ENCODE measurements at regions not wholly inside any gene's neighbourhood (a gene's known extent, or its start where the extent isn't known, plus 50 kb on each side); places are given as distances from the start of the nearest gene placed in this dataset.

GRCh38 chr1:184888505-184888904, 85.8 kb downstream of the NIBAN1 start:
- CTCF ChIA-PET, result no interaction called here
- DNase-seq (ENCODE audit: extremely low spot score), result no peak
- POLR2A ChIA-PET, result no interaction called here
- no peak for TF ChIP-seq ELF4 (IDR thresholded peaks at IDR 0.05)
- no peak for TF ChIP-seq NFRKB (IDR thresholded peaks at IDR 0.05)
- TF ChIP-seq FOXA1 (IDR thresholded peaks at IDR 0.05), result no peak
- no peak for TF ChIP-seq CTBP1 (IDR thresholded peaks at IDR 0.05; ENCODE audit: borderline replicate concordance)
- TF ChIP-seq TARDBP (IDR thresholded peaks at IDR 0.05), result no peak
- TF ChIP-seq BHLHE40 (IDR thresholded peaks at IDR 0.05; ENCODE audit: borderline replicate concordance), result no peak
- TF ChIP-seq ARNT (IDR thresholded peaks at IDR 0.05), result no peak
- no peak for TF ChIP-seq L3MBTL2 (conservative IDR thresholded peaks at IDR 0.05)
- no peak for TF ChIP-seq FOXM1 (IDR thresholded peaks at IDR 0.05; ENCODE audit: borderline replicate concordance)
- TF ChIP-seq LEF1 (IDR thresholded peaks at IDR 0.05; ENCODE audit: borderline replicate concordance), result no peak
- TF ChIP-seq PKNOX1 (IDR thresholded peaks at IDR 0.05), result no peak
- no peak for TF ChIP-seq HDGF (IDR thresholded peaks at IDR 0.05; ENCODE audit: borderline replicate concordance)
- no peak for TF ChIP-seq SUZ12 (IDR thresholded peaks at IDR 0.05)
- TF ChIP-seq SP1 (IDR thresholded peaks at IDR 0.05), result no peak
- no peak for TF ChIP-seq FOXK2 (IDR thresholded peaks at IDR 0.05)
- no peak for TF ChIP-seq ZNF384 (IDR thresholded peaks at IDR 0.05)

- no peak for DNase-seq (ENCODE audit: extremely low spot score)
- POLR2A ChIA-PET, result no interaction called here
- CTCF ChIA-PET, result interaction anchor here (0.9 kb wide), 1 partner anchor 74 kb away, joined by 3 read pairs; no protein-coding TSS in a partner anchor
- TF ChIP-seq TARDBP (IDR thresholded peaks at IDR 0.05) (no peak), ARNT (IDR thresholded peaks at IDR 0.05) (no peak), FOXK2 (IDR thresholded peaks at IDR 0.05) (no peak), SUZ12 (IDR thresholded peaks at IDR 0.05) (no peak), HDGF (IDR thresholded peaks at IDR 0.05; ENCODE audit: borderline replicate concordance) (no peak), L3MBTL2 (conservative IDR thresholded peaks at IDR 0.05) (no peak), FOXA1 (IDR thresholded peaks at IDR 0.05) (no peak), ELF4 (IDR thresholded peaks at IDR 0.05) (no peak), SP1 (IDR thresholded peaks at IDR 0.05) (no peak), ZNF384 (IDR thresholded peaks at IDR 0.05) (no peak), NFRKB (IDR thresholded peaks at IDR 0.05) (no peak)
These were observed 91.1 kb downstream of the NIBAN1 start for GRCh38 chr1:184882957-184883815.

- ChIA-PET CTCF (interaction anchor here (0.9 kb wide), 1 partner anchor 73 kb away, joined by 3 read pairs; no protein-coding TSS in a partner anchor), POLR2A (no interaction called here)
- TF ChIP-seq FOXA1 (IDR thresholded peaks at IDR 0.05) (no peak), SP1 (IDR thresholded peaks at IDR 0.05) (no peak), CTBP1 (IDR thresholded peaks at IDR 0.05; ENCODE audit: borderline replicate concordance) (no peak), FOXM1 (IDR thresholded peaks at IDR 0.05; ENCODE audit: borderline replicate concordance) (no peak), LEF1 (IDR thresholded peaks at IDR 0.05; ENCODE audit: borderline replicate concordance) (no peak), NFRKB (IDR thresholded peaks at IDR 0.05) (no peak), SUZ12 (IDR thresholded peaks at IDR 0.05) (no peak), ZNF384 (IDR thresholded peaks at IDR 0.05) (no peak), HDGF (IDR thresholded peaks at IDR 0.05; ENCODE audit: borderline replicate concordance) (no peak), TARDBP (IDR thresholded peaks at IDR 0.05) (no peak), PKNOX1 (IDR thresholded peaks at IDR 0.05) (no peak), L3MBTL2 (conservative IDR thresholded peaks at IDR 0.05) (no peak), BHLHE40 (IDR thresholded peaks at IDR 0.05; ENCODE audit: borderline replicate concordance) (no peak), ARNT (IDR thresholded peaks at IDR 0.05) (no peak)
- no peak for DNase-seq (ENCODE audit: extremely low spot score)
These were observed 92.1 kb downstream of the NIBAN1 start for GRCh38 chr1:184881941-184882913.

DNA sequence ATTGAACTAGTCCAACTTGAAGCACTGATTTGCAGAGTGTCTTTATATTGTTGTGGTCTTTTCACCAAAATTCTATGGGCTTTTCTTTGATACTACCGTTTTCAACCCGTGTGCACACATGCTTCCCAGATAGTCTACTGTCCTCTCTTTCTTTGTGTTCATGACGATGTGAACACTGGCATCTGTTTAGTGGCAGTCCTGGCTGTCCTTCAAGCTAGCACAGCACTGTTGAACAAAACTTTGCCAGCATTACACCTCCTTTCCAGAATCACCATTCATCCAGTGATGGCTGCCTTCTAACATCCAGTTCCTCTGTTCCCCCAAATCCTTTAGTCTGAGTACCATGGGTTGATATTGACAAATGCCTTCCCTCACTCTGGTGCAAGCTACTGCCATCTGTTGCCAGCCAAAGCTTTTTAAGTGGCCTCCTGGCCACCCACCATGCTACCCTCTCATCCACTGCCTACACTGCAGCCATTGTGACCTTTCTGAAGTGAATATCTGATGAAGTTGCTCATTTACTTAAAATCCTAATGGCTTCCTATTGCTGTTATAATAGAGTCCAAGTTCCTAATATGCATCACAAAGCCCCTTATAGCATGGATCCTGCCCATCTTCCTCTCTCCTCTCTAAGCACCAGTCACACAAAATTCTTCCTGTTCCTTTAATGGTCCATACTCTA, 94.3 kb downstream of the NIBAN1 start:
- ChIA-PET CTCF (interaction anchor here (0.7 kb wide), 1 partner anchor 12 kb away, joined by 3 read pairs; no protein-coding TSS in a partner anchor), POLR2A (no interaction called here)
- no peak for TF ChIP-seq FOXK2 (IDR thresholded peaks at IDR 0.05)
- no peak for TF ChIP-seq ARNT (IDR thresholded peaks at IDR 0.05)
- TF ChIP-seq ELF4 (IDR thresholded peaks at IDR 0.05), result no peak
- TF ChIP-seq BHLHE40 (IDR thresholded peaks at IDR 0.05; ENCODE audit: borderline replicate concordance), result no peak
- no peak for TF ChIP-seq FOXM1 (IDR thresholded peaks at IDR 0.05; ENCODE audit: borderline replicate concordance)
- no peak for TF ChIP-seq SP1 (IDR thresholded peaks at IDR 0.05)
- TF ChIP-seq PKNOX1 (IDR thresholded peaks at IDR 0.05), result no peak
- no peak for TF ChIP-seq NFRKB (IDR thresholded peaks at IDR 0.05)
- no peak for TF ChIP-seq FOXA1 (IDR thresholded peaks at IDR 0.05)
- no peak for TF ChIP-seq TARDBP (IDR thresholded peaks at IDR 0.05)
- no peak for TF ChIP-seq L3MBTL2 (conservative IDR thresholded peaks at IDR 0.05)
- no peak for TF ChIP-seq ZNF384 (IDR thresholded peaks at IDR 0.05)
- TF ChIP-seq LEF1 (IDR thresholded peaks at IDR 0.05; ENCODE audit: borderline replicate concordance), result no peak
- TF ChIP-seq CTBP1 (IDR thresholded peaks at IDR 0.05; ENCODE audit: borderline replicate concordance), result no peak
- TF ChIP-seq SUZ12 (IDR thresholded peaks at IDR 0.05), result no peak
- TF ChIP-seq HDGF (IDR thresholded peaks at IDR 0.05; ENCODE audit: borderline replicate concordance), result no peak
- DNase-seq (ENCODE audit: extremely low spot score), result no peak

Measured in HEK293T (cell line).